ENCODE measurements at regions not wholly inside any gene's neighbourhood (a gene's known extent, or its start where the extent isn't known, plus 50 kb on each side); places are given as distances from the start of the nearest gene placed in this dataset.

DNA sequence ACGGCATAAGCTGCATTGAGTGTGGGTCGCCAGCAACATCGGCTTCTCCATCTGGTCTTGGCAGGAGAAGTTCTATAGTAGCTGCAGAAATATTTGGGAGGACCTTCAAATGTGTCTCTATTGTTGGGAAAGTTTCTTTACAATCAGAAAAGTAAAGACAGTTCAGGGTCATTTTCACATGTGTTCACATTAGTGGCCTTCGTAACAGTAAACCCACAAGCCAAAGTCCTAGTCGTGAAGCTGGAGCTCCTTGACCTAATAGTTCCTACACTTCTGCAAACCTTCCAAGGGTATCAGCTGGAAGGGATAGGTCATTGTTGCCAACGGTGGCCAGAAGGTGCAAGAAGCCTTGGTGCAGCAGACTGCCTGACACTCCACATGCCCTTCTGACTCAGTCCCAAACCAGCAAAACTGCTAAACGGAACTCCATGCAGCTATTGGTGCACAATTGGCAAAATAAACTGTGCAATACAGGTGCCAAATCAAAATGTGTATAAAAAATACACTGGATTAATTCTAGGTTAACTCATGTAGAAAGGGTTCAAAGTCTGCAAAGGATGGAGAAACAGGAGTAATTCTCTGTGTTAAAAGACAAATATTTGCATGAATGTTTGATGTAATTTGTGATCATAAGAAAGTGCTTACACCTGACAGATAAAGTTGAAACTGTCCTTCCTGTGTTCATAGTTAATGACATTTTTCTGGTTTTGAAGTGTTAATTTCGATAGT is 102.8 kb upstream of the EGFR start:
- no peaks in the 10 kb centered on the region for H3K36me3 ChIP-seq (ENCODE audit: insufficient read depth, low read length)
- no peaks in the 10 kb centered on the region for H3K9me3 ChIP-seq (ENCODE audit: low read length)
- H3K4me2 ChIP-seq (ENCODE audit: low read length), result no peak overlapping the region
- H2AFZ ChIP-seq (ENCODE audit: low read depth, low read length), result no peak overlapping the region
- no peaks in the 10 kb centered on the region for H3K79me2 ChIP-seq (replicated peaks; ENCODE audit: insufficient read depth, low read length)
- TF ChIP-seq, protein P1, sequence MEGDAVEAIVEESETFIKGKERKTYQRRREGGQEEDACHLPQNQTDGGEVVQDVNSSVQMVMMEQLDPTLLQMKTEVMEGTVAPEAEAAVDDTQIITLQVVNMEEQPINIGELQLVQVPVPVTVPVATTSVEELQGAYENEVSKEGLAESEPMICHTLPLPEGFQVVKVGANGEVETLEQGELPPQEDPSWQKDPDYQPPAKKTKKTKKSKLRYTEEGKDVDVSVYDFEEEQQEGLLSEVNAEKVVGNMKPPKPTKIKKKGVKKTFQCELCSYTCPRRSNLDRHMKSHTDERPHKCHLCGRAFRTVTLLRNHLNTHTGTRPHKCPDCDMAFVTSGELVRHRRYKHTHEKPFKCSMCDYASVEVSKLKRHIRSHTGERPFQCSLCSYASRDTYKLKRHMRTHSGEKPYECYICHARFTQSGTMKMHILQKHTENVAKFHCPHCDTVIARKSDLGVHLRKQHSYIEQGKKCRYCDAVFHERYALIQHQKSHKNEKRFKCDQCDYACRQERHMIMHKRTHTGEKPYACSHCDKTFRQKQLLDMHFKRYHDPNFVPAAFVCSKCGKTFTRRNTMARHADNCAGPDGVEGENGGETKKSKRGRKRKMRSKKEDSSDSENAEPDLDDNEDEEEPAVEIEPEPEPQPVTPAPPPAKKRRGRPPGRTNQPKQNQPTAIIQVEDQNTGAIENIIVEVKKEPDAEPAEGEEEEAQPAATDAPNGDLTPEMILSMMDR (IDR thresholded peaks at IDR 0.05; ENCODE audit: poor library complexity, severe bottlenecking), result no peak
- no peak overlapping the region for H3K27ac ChIP-seq (ENCODE audit: low read length)
- H3F3A ChIP-seq (ENCODE audit: insufficient read depth, low read length, poor library complexity, severe bottlenecking), result no peaks in the 10 kb centered on the region
- H3K9me2 ChIP-seq (ENCODE audit: insufficient read depth, low read length), result no peaks in the 10 kb centered on the region
- H3K9ac ChIP-seq (ENCODE audit: low read length), result no peak overlapping the region
- no peaks in the 10 kb centered on the region for H4K20me1 ChIP-seq (ENCODE audit: insufficient read depth)
- no peaks in the 10 kb centered on the region for H3K27me3 ChIP-seq (ENCODE audit: insufficient read depth, low read depth, low read length)
- H3K4me3 ChIP-seq (ENCODE audit: low read length), result no peak overlapping the region

DNA sequence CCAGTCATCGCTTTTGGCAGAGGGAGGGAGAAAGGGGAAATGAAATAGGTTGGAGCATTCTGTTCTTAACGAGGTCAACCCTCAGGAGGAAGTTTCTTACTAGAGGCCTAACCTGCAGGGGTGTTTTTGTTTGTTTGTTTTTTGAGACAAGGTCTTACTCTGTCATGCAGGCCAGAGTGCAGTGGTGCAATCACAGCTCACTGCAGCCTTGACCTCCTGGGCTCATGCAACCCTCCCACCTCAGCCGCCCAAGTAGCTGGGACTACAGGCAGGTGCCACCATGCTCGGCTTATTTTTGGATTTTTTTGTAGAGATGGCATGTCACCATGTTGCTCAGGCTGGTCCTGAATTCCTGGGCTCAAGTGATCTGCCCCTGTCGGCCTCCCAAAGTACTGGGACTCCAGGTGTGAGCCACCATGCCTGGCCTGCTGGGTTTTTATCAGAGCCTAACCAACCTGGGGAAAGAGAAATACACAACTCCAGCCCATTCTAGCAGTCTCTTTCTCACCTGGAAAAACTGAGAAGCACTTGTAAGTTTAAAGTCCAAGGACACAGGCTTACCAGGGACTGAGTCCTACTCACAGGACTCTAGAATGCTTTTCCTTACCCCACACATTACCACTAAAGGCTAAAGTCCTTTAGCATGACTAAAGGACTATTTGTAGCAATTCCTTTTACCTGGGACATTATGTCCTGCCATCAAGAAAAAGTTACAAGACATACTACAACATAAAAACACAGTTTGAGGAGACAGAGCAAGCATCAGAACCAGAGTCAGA is 101.0 kb upstream of the EGFR start:
- no peak overlapping the region for H3K9ac ChIP-seq (ENCODE audit: low read length)
- H3K4me2 ChIP-seq (ENCODE audit: low read length), result no peak overlapping the region
- no peaks in the 10 kb centered on the region for H3K27me3 ChIP-seq (ENCODE audit: insufficient read depth, low read depth, low read length)
- H3K79me2 ChIP-seq (replicated peaks; ENCODE audit: insufficient read depth, low read length), result no peaks in the 10 kb centered on the region
- H3K36me3 ChIP-seq (ENCODE audit: insufficient read depth, low read length), result no peaks in the 10 kb centered on the region
- no peaks in the 10 kb centered on the region for H4K20me1 ChIP-seq (ENCODE audit: insufficient read depth)
- H3K27ac ChIP-seq (ENCODE audit: low read length), result no peak overlapping the region
- no peaks in the 10 kb centered on the region for H3K9me2 ChIP-seq (ENCODE audit: insufficient read depth, low read length)
- no peaks in the 10 kb centered on the region for H3F3A ChIP-seq (ENCODE audit: insufficient read depth, low read length, poor library complexity, severe bottlenecking)
- TF ChIP-seq, protein P2, sequence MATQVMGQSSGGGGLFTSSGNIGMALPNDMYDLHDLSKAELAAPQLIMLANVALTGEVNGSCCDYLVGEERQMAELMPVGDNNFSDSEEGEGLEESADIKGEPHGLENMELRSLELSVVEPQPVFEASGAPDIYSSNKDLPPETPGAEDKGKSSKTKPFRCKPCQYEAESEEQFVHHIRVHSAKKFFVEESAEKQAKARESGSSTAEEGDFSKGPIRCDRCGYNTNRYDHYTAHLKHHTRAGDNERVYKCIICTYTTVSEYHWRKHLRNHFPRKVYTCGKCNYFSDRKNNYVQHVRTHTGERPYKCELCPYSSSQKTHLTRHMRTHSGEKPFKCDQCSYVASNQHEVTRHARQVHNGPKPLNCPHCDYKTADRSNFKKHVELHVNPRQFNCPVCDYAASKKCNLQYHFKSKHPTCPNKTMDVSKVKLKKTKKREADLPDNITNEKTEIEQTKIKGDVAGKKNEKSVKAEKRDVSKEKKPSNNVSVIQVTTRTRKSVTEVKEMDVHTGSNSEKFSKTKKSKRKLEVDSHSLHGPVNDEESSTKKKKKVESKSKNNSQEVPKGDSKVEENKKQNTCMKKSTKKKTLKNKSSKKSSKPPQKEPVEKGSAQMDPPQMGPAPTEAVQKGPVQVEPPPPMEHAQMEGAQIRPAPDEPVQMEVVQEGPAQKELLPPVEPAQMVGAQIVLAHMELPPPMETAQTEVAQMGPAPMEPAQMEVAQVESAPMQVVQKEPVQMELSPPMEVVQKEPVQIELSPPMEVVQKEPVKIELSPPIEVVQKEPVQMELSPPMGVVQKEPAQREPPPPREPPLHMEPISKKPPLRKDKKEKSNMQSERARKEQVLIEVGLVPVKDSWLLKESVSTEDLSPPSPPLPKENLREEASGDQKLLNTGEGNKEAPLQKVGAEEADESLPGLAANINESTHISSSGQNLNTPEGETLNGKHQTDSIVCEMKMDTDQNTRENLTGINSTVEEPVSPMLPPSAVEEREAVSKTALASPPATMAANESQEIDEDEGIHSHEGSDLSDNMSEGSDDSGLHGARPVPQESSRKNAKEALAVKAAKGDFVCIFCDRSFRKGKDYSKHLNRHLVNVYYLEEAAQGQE (IDR thresholded peaks at IDR 0.05; ENCODE audit: borderline replicate concordance), result no peak
- no peak for TF ChIP-seq EZH2 (IDR thresholded peaks at IDR 0.05; ENCODE audit: borderline replicate concordance, insufficient read depth, low read length, poor library complexity, severe bottlenecking)
- no peak for TF ChIP-seq MXI1 (conservative IDR thresholded peaks at IDR 0.05; ENCODE audit: poor library complexity, severe bottlenecking)
- TF ChIP-seq, protein P1 (IDR thresholded peaks at IDR 0.05; ENCODE audit: poor library complexity, severe bottlenecking), result no peak
- no peak for TF ChIP-seq POLR2AphosphoS5 (IDR thresholded peaks at IDR 0.05)
- TF ChIP-seq RAD21 (conservative IDR thresholded peaks at IDR 0.05), result no peak
- H3K9me3 ChIP-seq (ENCODE audit: low read length), result no peaks in the 10 kb centered on the region
- H2AFZ ChIP-seq (ENCODE audit: low read depth, low read length), result no peak overlapping the region
- no peak overlapping the region for H3K4me3 ChIP-seq (ENCODE audit: low read length)
